Smooth muscle cell (in vitro differentiated cells): ENCODE measurements at regions not wholly inside any gene's neighbourhood (a gene's known extent, or its start where the extent isn't known, plus 50 kb on each side); places are given as distances from the start of the nearest gene placed in this dataset.

ENCODE experiments used
- DNase-seq: peaks from one replicate; lab custom pipeline; 2025; ENCODE audit not compliant: unreplicated experiment; lab: John Stamatoyannopoulos, UW
- H2AFZ ChIP-seq: fragments of 200-600 bp; sonication (generic); 2 replicates; pipeline ENCODE4 v1.6.0; 2016; ENCODE audit warnings: antibody characterized with exemption, low read depth, mild to moderate bottlenecking
- H3F3A ChIP-seq: fragments of 200-600 bp; sonication (generic); 2 replicates; pipeline ENCODE4 v1.6.0; 2017; ENCODE audit warnings: antibody characterized with exemption, low read depth
- H3K27ac ChIP-seq: fragments of 200-600 bp; sonication (generic); 2 replicates; pipeline ENCODE4 v1.5.1; 2016; ENCODE audit warnings: low read depth, mild to moderate bottlenecking
- H3K27me3 ChIP-seq: fragments of 200-600 bp; sonication (generic); 2 replicates; pipeline ENCODE4 v1.6.1; 2016; ENCODE audit warnings: low read depth, mild to moderate bottlenecking
- H3K36me3 ChIP-seq: fragments of 200-600 bp; sonication (generic); 2 replicates; pipeline ENCODE4 v1.5.1; 2016; ENCODE audit warnings: low read depth
- H3K4me1 ChIP-seq: fragments of 200-600 bp; sonication (generic); 2 replicates; pipeline ENCODE4 v1.5.1; 2016; ENCODE audit warnings: low read depth
- H3K4me2 ChIP-seq: fragments of 200-600 bp; sonication (generic); 2 replicates; pipeline ENCODE4 v1.6.0; 2016; ENCODE audit warnings: mild to moderate bottlenecking
- H3K4me3 ChIP-seq: fragments of 200-600 bp; sonication (generic); 2 replicates; pipeline ENCODE4 v1.5.1; 2016; ENCODE audit warnings: mild to moderate bottlenecking
- H3K79me2 ChIP-seq: fragments of 200-600 bp; sonication (generic); 2 replicates; pipeline ENCODE4 v1.6.0; 2016; ENCODE audit warnings: low read depth, mild to moderate bottlenecking
- H3K9ac ChIP-seq: fragments of 200-600 bp; sonication (generic); 2 replicates; pipeline ENCODE4 v1.6.0; 2016; ENCODE audit warnings: low read depth
- H3K9me3 ChIP-seq: fragments of 200-600 bp; sonication (generic); replicated peaks from 2 replicates; pipeline ENCODE4 v1.5.1; 2016; ENCODE audit warnings: low read depth
- H4K20me1 ChIP-seq: fragments of 200-600 bp; sonication (generic); 2 replicates; pipeline ENCODE4 v1.6.0; 2016; ENCODE audit warnings: low read depth
- CTCF ChIP-seq: fragments of 200-600 bp; sonication (generic); IDR thresholded peaks from 2 replicates; pipeline ENCODE4 v1.5.1; 2017; ENCODE audit warnings: borderline replicate concordance, mild to moderate bottlenecking, antibody characterized with exemption; ENCODE audit not compliant: insufficient read depth, poor library complexity, severe bottlenecking
- WGBS: methylation state at CpG from one replicate; pipeline ENCODE4 v1.1.7; 2016; ENCODE audit warnings: low lambda C conversion rate; 5-methylcytosine and 5-hydroxymethylcytosine counted together

DNA sequence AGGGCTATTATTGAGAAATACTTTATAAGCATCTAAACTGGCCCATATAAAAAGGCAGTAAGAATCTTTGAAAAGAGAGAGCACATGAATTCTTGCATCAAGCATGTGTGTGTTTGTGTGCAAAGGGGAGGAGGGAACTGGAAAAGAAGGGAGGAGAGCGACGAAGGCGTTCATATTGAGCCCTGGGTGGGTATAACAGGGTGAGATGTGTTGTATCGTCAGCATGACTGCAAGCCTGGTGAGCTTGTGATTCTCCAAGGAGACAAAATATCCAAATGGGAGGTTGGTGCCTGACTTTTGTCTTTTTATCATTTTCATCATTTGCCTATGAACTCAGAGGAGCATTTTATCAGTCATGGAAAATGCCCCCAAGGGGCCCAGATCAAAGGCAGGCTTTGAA, 70.8 kb upstream of the PMFBP1 start:
- H3K79me2 ChIP-seq, result no peaks in the 10 kb centered on the region
- H3K27me3 ChIP-seq, result no peaks in the 10 kb centered on the region
- no peaks in the 10 kb centered on the region for H4K20me1 ChIP-seq
- no peak for DNase-seq
- no peak overlapping the region for H3K9ac ChIP-seq
- peaks cover 13% of the 10 kb centered on the region for H3K4me1 ChIP-seq
- H2AFZ ChIP-seq, result no peak overlapping the region
- WGBS, result 94% methylated on average over 4 of the region's 4 CpGs
- no peaks in the 10 kb centered on the region for H3K9me3 ChIP-seq
- no peak overlapping the region for H3K27ac ChIP-seq
- no peak overlapping the region for H3K4me3 ChIP-seq
- TF ChIP-seq CTCF, result no peak
- H3K36me3 ChIP-seq, result no peaks in the 10 kb centered on the region
- H3F3A ChIP-seq, result no peaks in the 10 kb centered on the region
- no peak overlapping the region for H3K4me2 ChIP-seq

GRCh38 chr16:72241930-72242329, 70.0 kb upstream of the PMFBP1 start:
- H3K27me3 ChIP-seq, result no peaks in the 10 kb centered on the region
- no peaks in the 10 kb centered on the region for H3K36me3 ChIP-seq
- no peak overlapping the region for H3K27ac ChIP-seq
- H2AFZ ChIP-seq, result peak overlapping the region; percentile 61
- H3K9me3 ChIP-seq, result no peaks in the 10 kb centered on the region
- no peak for DNase-seq
- no peaks in the 10 kb centered on the region for H3K79me2 ChIP-seq
- no peak overlapping the region for H3K9ac ChIP-seq
- H3K4me2 ChIP-seq, result peak overlapping the region; percentile 56
- no peaks in the 10 kb centered on the region for H4K20me1 ChIP-seq
- 45% methylated on average over 7 of the region's 7 CpGs for WGBS
- no peaks in the 10 kb centered on the region for H3F3A ChIP-seq
- peak; percentile 79 for TF ChIP-seq CTCF
- H3K4me1 ChIP-seq, result peaks cover 13% of the 10 kb centered on the region
- no peak overlapping the region for H3K4me3 ChIP-seq

DNA sequence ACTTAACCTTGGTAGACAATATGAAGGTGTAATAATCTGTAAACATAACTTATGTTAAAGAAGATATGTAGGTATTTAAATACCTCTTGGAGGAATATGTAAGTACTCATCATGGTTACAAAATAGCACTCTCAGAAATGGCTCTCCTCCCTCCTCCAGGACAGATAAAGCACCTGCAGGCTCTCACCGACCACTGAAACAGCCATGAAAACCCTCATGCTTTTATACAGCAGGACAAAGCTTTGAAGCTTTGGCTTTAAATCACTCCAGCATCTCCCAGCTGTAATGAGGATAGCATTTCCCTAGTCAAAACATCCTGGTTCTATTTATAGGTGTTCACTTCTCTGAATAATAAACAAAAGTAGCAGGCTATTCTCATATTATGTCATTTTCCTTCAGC, 69.1 kb upstream of the PMFBP1 start:
- no peak overlapping the region for H2AFZ ChIP-seq
- 46% methylated on average over 1 of the region's 1 CpG for WGBS
- TF ChIP-seq CTCF, result no peak

GRCh38 chr16:72240466-72240865, 68.5 kb upstream of the PMFBP1 start:
- no peak overlapping the region for H3K4me2 ChIP-seq
- H3K36me3 ChIP-seq, result no peaks in the 10 kb centered on the region
- no peaks in the 10 kb centered on the region for H3F3A ChIP-seq
- no peak for TF ChIP-seq CTCF
- H2AFZ ChIP-seq, result no peak overlapping the region
- no peak overlapping the region for H3K4me3 ChIP-seq
- DNase-seq, result no peak
- H3K4me1 ChIP-seq, result peaks cover 13% of the 10 kb centered on the region
- no peaks in the 10 kb centered on the region for H3K79me2 ChIP-seq
- no peak overlapping the region for H3K27ac ChIP-seq
- no peaks in the 10 kb centered on the region for H3K9me3 ChIP-seq
- H3K9ac ChIP-seq, result no peak overlapping the region
- H3K27me3 ChIP-seq, result no peaks in the 10 kb centered on the region
- 91% methylated on average over 2 of the region's 2 CpGs for WGBS
- H4K20me1 ChIP-seq, result no peaks in the 10 kb centered on the region

More for the DNA sequence above, 69.1 kb upstream of the PMFBP1 start:
- H3K4me1 ChIP-seq, result peaks cover 13% of the 10 kb centered on the region
- H4K20me1 ChIP-seq, result no peaks in the 10 kb centered on the region
- H3K79me2 ChIP-seq, result no peaks in the 10 kb centered on the region
- H3K4me3 ChIP-seq, result no peak overlapping the region
- H3K27ac ChIP-seq, result no peak overlapping the region
- no peak for DNase-seq
- no peaks in the 10 kb centered on the region for H3K36me3 ChIP-seq
- H3K9ac ChIP-seq, result no peak overlapping the region
- no peaks in the 10 kb centered on the region for H3K9me3 ChIP-seq
- no peaks in the 10 kb centered on the region for H3K27me3 ChIP-seq
- H3K4me2 ChIP-seq, result no peak overlapping the region
- H3F3A ChIP-seq, result no peaks in the 10 kb centered on the region
